Occipital lobe (tissue), 1 donor: ENCODE measurements at regions not wholly inside any gene's neighbourhood (a gene's known extent, or its start where the extent isn't known, plus 50 kb on each side); places are given as distances from the start of the nearest gene placed in this dataset.
"Not testable (repeated sequence)": the region's sequence is repeated elsewhere in the genome, so short reads cannot be mapped to it uniquely, and the experiment has no call there.

ENCODE experiments used
- DNase-seq: peaks from one replicate; lab custom pipeline; 2025; lab: John Stamatoyannopoulos, UW

- DNase-seq, result no peak
These were observed 129.4 kb upstream of the ZNF217 start for GRCh38 chr20:53723045-53723444.

- DNase-seq, result no peak
These were observed 128.9 kb upstream of the ZNF217 start for GRCh38 chr20:53722515-53723036.

GRCh38 chr20:53721445-53721963 lies 127.9 kb upstream of the ZNF217 start:
- not testable (repeated sequence) for DNase-seq

- not testable (repeated sequence) for DNase-seq
These were observed 125.6 kb upstream of the ZNF217 start for GRCh38 chr20:53719171-53719803.

- no peak for DNase-seq
These were observed 124.7 kb upstream of the ZNF217 start for GRCh38 chr20:53718142-53719021.

- no peak for DNase-seq
These were observed 122.8 kb upstream of the ZNF217 start for GRCh38 chr20:53716395-53716794.

GRCh38 chr20:53714524-53714923 lies 120.9 kb upstream of the ZNF217 start:
- no peak for DNase-seq

- DNase-seq, result no peak
These were observed 119.9 kb upstream of the ZNF217 start for GRCh38 chr20:53713328-53714056.

- DNase-seq, result no peak
These were observed 118.8 kb upstream of the ZNF217 start for GRCh38 chr20:53712212-53712977.

- DNase-seq, result no peak
These were observed 117.9 kb upstream of the ZNF217 start for GRCh38 chr20:53711333-53712211.

- no peak for DNase-seq
These were observed 114.7 kb upstream of the ZNF217 start for GRCh38 chr20:53708129-53708968.

GRCh38 chr20:53707371-53708055 lies 113.9 kb upstream of the ZNF217 start:
- no peak for DNase-seq

- no peak for DNase-seq
These were observed 113.1 kb upstream of the ZNF217 start for GRCh38 chr20:53706466-53707370.

GRCh38 chr20:53706008-53706465 lies 112.4 kb upstream of the ZNF217 start:
- DNase-seq, result no peak

GRCh38 chr20:53702617-53703016 lies 109.0 kb upstream of the ZNF217 start:
- DNase-seq, result no peak

- no peak for DNase-seq
These were observed 106.3 kb upstream of the ZNF217 start for GRCh38 chr20:53699906-53700305.

GRCh38 chr20:53699085-53699674 lies 105.5 kb upstream of the ZNF217 start:
- DNase-seq, result no peak
